SK-N-SH treated with all-trans-retinoic acid at 6 μM for 48 hours (cell line): ENCODE measurements at regions not wholly inside any gene's neighbourhood (a gene's known extent, or its start where the extent isn't known, plus 50 kb on each side); places are given as distances from the start of the nearest gene placed in this dataset.

Source experiments
- OSR1 ChIP-seq: fragments of 250-450 bp; sonication (Bioruptor Pico); IDR thresholded peaks from 2 replicates; pipeline ENCODE4 v1.8.0; 2022; ENCODE audit warnings: moderate library complexity, mild to moderate bottlenecking, inconsistent platforms
- PPARA ChIP-seq: fragments of 250-450 bp; sonication (Bioruptor Pico); IDR thresholded peaks from 2 replicates; pipeline ENCODE4 v1.5.0; 2020; ENCODE audit warnings: mild to moderate bottlenecking, borderline replicate concordance
- ZC3H10 ChIP-seq: fragments of 250-450 bp; sonication (Bioruptor Pico); IDR thresholded peaks from 2 replicates; pipeline ENCODE4 v1.5.1; 2021; ENCODE audit warnings: mild to moderate bottlenecking, moderate library complexity
- ZNF8 ChIP-seq: fragments of 450-650 bp; formaldehyde crosslinking; IDR thresholded peaks from 2 replicates; pipeline ENCODE4 v1.5.0; 2020; ENCODE audit warnings: mild to moderate bottlenecking, moderate library complexity
- TF ChIP-seq, protein P1 (sequence below): fragments of 250-450 bp; sonication (Bioruptor Pico); IDR thresholded peaks from 2 replicates; pipeline ENCODE4 v1.8.0; 2021; ENCODE audit warnings: low read depth, mild to moderate bottlenecking, moderate library complexity, borderline replicate concordance

GRCh38 chr1:58921751-58922150 lies 137.9 kb upstream of the JUN start:
- TF ChIP-seq, protein P1, sequence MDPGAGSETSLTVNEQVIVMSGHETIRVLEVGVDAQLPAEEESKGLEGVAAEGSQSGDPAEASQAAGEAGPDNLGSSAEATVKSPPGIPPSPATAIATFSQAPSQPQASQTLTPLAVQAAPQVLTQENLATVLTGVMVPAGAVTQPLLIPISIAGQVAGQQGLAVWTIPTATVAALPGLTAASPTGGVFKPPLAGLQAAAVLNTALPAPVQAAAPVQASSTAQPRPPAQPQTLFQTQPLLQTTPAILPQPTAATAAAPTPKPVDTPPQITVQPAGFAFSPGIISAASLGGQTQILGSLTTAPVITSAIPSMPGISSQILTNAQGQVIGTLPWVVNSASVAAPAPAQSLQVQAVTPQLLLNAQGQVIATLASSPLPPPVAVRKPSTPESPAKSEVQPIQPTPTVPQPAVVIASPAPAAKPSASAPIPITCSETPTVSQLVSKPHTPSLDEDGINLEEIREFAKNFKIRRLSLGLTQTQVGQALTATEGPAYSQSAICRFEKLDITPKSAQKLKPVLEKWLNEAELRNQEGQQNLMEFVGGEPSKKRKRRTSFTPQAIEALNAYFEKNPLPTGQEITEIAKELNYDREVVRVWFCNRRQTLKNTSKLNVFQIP (CRISPR knock-in tag) = no peak
- TF ChIP-seq ZNF8 (CRISPR knock-in tag) = no peak
- TF ChIP-seq ZC3H10 (CRISPR knock-in tag) = no peak
- TF ChIP-seq PPARA = no peak
- TF ChIP-seq OSR1 (CRISPR knock-in tag) = no peak
